ENCODE measurements at regions not wholly inside any gene's neighbourhood (a gene's known extent, or its start where the extent isn't known, plus 50 kb on each side); places are given as distances from the start of the nearest gene placed in this dataset.

DNA sequence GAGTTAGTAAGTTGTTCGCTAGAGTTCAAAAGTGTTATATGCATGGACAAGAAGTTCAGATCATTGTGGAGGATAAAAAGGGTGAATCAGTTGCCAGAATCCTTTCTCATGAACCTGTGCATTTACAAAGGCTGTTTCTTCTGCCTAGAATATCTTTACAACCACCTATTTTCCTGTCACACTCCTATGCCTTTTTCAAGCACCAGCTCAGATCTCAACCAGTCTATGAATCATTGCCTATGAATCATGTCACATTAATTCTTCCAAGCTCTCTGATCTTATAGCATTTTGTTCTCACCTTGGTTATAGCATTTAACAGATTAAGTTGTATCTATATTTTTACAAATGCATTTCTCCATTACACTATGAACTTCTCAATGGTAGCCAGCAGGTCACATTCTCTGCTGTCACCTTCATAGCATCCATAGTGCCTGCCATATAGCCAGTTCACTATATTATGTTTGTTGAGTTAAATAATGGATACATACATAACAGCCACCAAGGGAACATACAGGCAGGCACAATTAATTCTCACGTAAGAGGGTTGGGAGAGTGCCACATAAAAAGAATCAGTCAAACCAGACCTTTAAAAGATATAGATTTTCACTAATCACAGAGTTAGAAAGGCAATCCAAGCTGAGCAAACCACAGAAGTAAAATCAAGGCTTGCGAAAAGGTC lies 573.0 kb downstream of the FOXG1 start:
- no peak overlapping the region for H3K4me2 ChIP-seq
- H3K27me3 ChIP-seq (ENCODE audit: insufficient read depth, low read depth), result no peaks in the 10 kb centered on the region
- no peaks in the 10 kb centered on the region for H3K36me3 ChIP-seq (ENCODE audit: insufficient read depth)
- H3K4me1 ChIP-seq (ENCODE audit: low read depth, poor library complexity, severe bottlenecking), result no peaks in the 10 kb centered on the region
- no peak for TF ChIP-seq CTCF (conservative IDR thresholded peaks at IDR 0.05; ENCODE audit: low read depth, low read length)
- H3K27ac ChIP-seq, result no peak overlapping the region
- H2AFZ ChIP-seq (ENCODE audit: low read depth), result no peak overlapping the region
- no peak overlapping the region for H3K9ac ChIP-seq
- no peak overlapping the region for H3K4me3 ChIP-seq (IDR thresholded peaks at IDR 0.05; ENCODE audit: insufficient read depth, low read depth, low read length)
- no peaks in the 10 kb centered on the region for H4K20me1 ChIP-seq (ENCODE audit: insufficient read depth)
- H3K79me2 ChIP-seq (ENCODE audit: insufficient read depth, low read depth), result no peaks in the 10 kb centered on the region

- no peak for TF ChIP-seq CTCF (conservative IDR thresholded peaks at IDR 0.05; ENCODE audit: low read depth, low read length)
- Histone ChIP-seq H3K9ac (no peak overlapping the region), H3K27ac (no peak overlapping the region), H3K79me2 (ENCODE audit: insufficient read depth, low read depth) (no peaks in the 10 kb centered on the region), H3K27me3 (ENCODE audit: insufficient read depth, low read depth) (no peaks in the 10 kb centered on the region), H4K20me1 (ENCODE audit: insufficient read depth) (no peaks in the 10 kb centered on the region), H3K4me3 (IDR thresholded peaks at IDR 0.05; ENCODE audit: insufficient read depth, low read depth, low read length) (no peak overlapping the region), H3K4me1 (ENCODE audit: low read depth, poor library complexity, severe bottlenecking) (no peaks in the 10 kb centered on the region), H3K36me3 (ENCODE audit: insufficient read depth) (no peaks in the 10 kb centered on the region), H3K4me2 (no peak overlapping the region), H2AFZ (ENCODE audit: low read depth) (no peak overlapping the region)
Measured at GRCh38 chr14:29348504-29348903, 579.1 kb downstream of the PRKD1 start.

GRCh38 chr14:29350496-29350895 lies 577.2 kb downstream of the PRKD1 start:
- no peak overlapping the region for H3K4me3 ChIP-seq (IDR thresholded peaks at IDR 0.05; ENCODE audit: insufficient read depth, low read depth, low read length)
- H3K79me2 ChIP-seq (ENCODE audit: insufficient read depth, low read depth), result no peaks in the 10 kb centered on the region
- no peaks in the 10 kb centered on the region for H3K4me1 ChIP-seq (ENCODE audit: low read depth, poor library complexity, severe bottlenecking)
- H3K4me2 ChIP-seq, result no peak overlapping the region
- no peak overlapping the region for H3K27ac ChIP-seq
- no peaks in the 10 kb centered on the region for H3K36me3 ChIP-seq (ENCODE audit: insufficient read depth)
- H3K9ac ChIP-seq, result no peak overlapping the region
- no peaks in the 10 kb centered on the region for H3K27me3 ChIP-seq (ENCODE audit: insufficient read depth, low read depth)
- H2AFZ ChIP-seq (ENCODE audit: low read depth), result no peak overlapping the region
- no peaks in the 10 kb centered on the region for H4K20me1 ChIP-seq (ENCODE audit: insufficient read depth)
- TF ChIP-seq CTCF (conservative IDR thresholded peaks at IDR 0.05; ENCODE audit: low read depth, low read length), result no peak

GRCh38 chr14:29351996-29352705 lies 575.5 kb downstream of the PRKD1 start:
- no peak overlapping the region for H2AFZ ChIP-seq (ENCODE audit: low read depth)
- no peak overlapping the region for H3K4me2 ChIP-seq
- H3K79me2 ChIP-seq (ENCODE audit: insufficient read depth, low read depth), result no peaks in the 10 kb centered on the region
- no peaks in the 10 kb centered on the region for H3K36me3 ChIP-seq (ENCODE audit: insufficient read depth)
- no peak overlapping the region for H3K4me3 ChIP-seq (IDR thresholded peaks at IDR 0.05; ENCODE audit: insufficient read depth, low read depth, low read length)
- H3K4me1 ChIP-seq (ENCODE audit: low read depth, poor library complexity, severe bottlenecking), result no peaks in the 10 kb centered on the region
- TF ChIP-seq CTCF (conservative IDR thresholded peaks at IDR 0.05; ENCODE audit: low read depth, low read length), result no peak
- H3K27me3 ChIP-seq (ENCODE audit: insufficient read depth, low read depth), result no peaks in the 10 kb centered on the region
- no peaks in the 10 kb centered on the region for H4K20me1 ChIP-seq (ENCODE audit: insufficient read depth)
- H3K9ac ChIP-seq, result no peak overlapping the region
- H3K27ac ChIP-seq, result no peak overlapping the region

Data from KMS-11 (cell line).